OCI-LY3 (cell line): ENCODE measurements at regions not wholly inside any gene's neighbourhood (a gene's known extent, or its start where the extent isn't known, plus 50 kb on each side); places are given as distances from the start of the nearest gene placed in this dataset.

Experiments
- H2AFZ ChIP-seq: fragments of 200-600, 300-600 bp; shearing (Covaris generic); 2 replicates; pipeline ENCODE4 v1.6.0; 2014; ENCODE audit warnings: antibody characterized with exemption, low read depth, low read length
- H3K27ac ChIP-seq: fragments of 200-600, 300-600 bp; sonication (generic); 2 replicates; pipeline ENCODE4 v1.5.1; 2014; ENCODE audit warnings: mild to moderate bottlenecking, low read length, moderate library complexity, mixed read lengths
- H3K27me3 ChIP-seq: fragments of 200-600, 300-600 bp; sonication (generic); 2 replicates; pipeline ENCODE4 v1.6.1; 2014; ENCODE audit warnings: low read depth, low read length, mixed read lengths
- H3K36me3 ChIP-seq: fragments of 200-600, 300-600 bp; sonication (generic); replicated peaks from 2 replicates; pipeline ENCODE3; 2014; ENCODE audit warnings: low read depth, low read length, mixed read lengths
- H3K4me1 ChIP-seq: fragments of 300-600, 200-600 bp; sonication (generic); 2 replicates; pipeline ENCODE4 v1.6.1; 2014; ENCODE audit warnings: low read length, mixed read lengths
- H3K4me2 ChIP-seq: fragments of 200-600, 300-600 bp; sonication (generic); 2 replicates; pipeline ENCODE4 v1.6.1; 2014; ENCODE audit warnings: low read length, mixed read lengths
- H3K4me3 ChIP-seq: fragments of 300-600, 200-600 bp; sonication (generic); 2 replicates; pipeline ENCODE4 v1.5.1; 2014; ENCODE audit warnings: antibody characterized with exemption, mild to moderate bottlenecking, low read length, moderate library complexity
- H3K79me2 ChIP-seq: fragments of 300-600, 200-600 bp; shearing (Covaris generic); 2 replicates; pipeline ENCODE4 v1.6.1; 2014; ENCODE audit warnings: mild to moderate bottlenecking, low read length, mixed read lengths
- H3K9ac ChIP-seq: fragments of 300-600, 200-600 bp; shearing (Covaris generic); 2 replicates; pipeline ENCODE4 v1.6.0; 2014; ENCODE audit warnings: mild to moderate bottlenecking, low read length, moderate library complexity
- H3K9me3 ChIP-seq: fragments of 200-600, 300-600 bp; shearing (Covaris generic); 2 replicates; pipeline ENCODE4 v1.6.1; 2014; ENCODE audit warnings: low read length, mixed read lengths; ENCODE audit not compliant: insufficient read depth
- H4K20me1 ChIP-seq: fragments of 200-600, 300-600 bp; sonication (generic); 2 replicates; pipeline ENCODE4 v1.6.1; 2016; ENCODE audit warnings: low read length, mixed read lengths; ENCODE audit not compliant: insufficient read depth
- EZH2phosphoT487 ChIP-seq: fragments of 200-600 bp; shearing (Covaris generic); IDR thresholded peaks from 2 replicates; pipeline ENCODE4 v1.6.1; 2018; ENCODE audit warnings: antibody characterized with exemption, mixed run types, low read depth
- TF ChIP-seq, protein P1 (sequence below): fragments of 200-600, 300-600 bp; sonication (generic); IDR thresholded peaks from 2 replicates; pipeline ENCODE4 v1.5.1; 2014; ENCODE audit warnings: antibody characterized with exemption, low read length, low read depth

DNA sequence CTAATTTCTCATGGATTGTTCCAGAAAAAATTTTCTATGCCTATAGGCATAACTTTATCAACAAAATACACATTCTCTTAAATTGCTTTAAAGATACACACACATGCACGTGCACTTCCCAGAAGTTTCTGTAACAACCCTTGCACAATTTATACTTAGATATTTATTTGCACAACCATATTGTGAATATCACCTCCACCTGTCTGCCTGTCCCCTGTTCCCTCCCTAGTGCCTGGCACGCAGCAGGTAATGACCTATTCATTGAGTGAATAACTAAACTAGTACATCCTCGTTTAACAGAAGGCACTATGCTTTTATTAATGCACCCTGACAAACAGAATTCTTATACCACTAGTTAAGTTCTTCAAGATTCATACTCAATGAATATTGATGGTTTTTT lies 198.9 kb downstream of the BCAS1 start:
- H3K36me3 ChIP-seq: no peaks in the 10 kb centered on the region
- H3K4me1 ChIP-seq: peaks cover 41% of the 10 kb centered on the region
- no peak overlapping the region for H3K27ac ChIP-seq
- no peaks in the 10 kb centered on the region for H3K27me3 ChIP-seq
- H4K20me1 ChIP-seq: no peaks in the 10 kb centered on the region
- no peak overlapping the region for H3K4me2 ChIP-seq
- H2AFZ ChIP-seq: peak overlapping the region; percentile 84
- H3K9ac ChIP-seq: no peak overlapping the region
- no peak for TF ChIP-seq EZH2phosphoT487
- TF ChIP-seq, protein P1, sequence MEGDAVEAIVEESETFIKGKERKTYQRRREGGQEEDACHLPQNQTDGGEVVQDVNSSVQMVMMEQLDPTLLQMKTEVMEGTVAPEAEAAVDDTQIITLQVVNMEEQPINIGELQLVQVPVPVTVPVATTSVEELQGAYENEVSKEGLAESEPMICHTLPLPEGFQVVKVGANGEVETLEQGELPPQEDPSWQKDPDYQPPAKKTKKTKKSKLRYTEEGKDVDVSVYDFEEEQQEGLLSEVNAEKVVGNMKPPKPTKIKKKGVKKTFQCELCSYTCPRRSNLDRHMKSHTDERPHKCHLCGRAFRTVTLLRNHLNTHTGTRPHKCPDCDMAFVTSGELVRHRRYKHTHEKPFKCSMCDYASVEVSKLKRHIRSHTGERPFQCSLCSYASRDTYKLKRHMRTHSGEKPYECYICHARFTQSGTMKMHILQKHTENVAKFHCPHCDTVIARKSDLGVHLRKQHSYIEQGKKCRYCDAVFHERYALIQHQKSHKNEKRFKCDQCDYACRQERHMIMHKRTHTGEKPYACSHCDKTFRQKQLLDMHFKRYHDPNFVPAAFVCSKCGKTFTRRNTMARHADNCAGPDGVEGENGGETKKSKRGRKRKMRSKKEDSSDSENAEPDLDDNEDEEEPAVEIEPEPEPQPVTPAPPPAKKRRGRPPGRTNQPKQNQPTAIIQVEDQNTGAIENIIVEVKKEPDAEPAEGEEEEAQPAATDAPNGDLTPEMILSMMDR: no peak
- H3K79me2 ChIP-seq: no peaks in the 10 kb centered on the region
- H3K9me3 ChIP-seq: no peaks in the 10 kb centered on the region
- H3K4me3 ChIP-seq: no peak overlapping the region

DNA sequence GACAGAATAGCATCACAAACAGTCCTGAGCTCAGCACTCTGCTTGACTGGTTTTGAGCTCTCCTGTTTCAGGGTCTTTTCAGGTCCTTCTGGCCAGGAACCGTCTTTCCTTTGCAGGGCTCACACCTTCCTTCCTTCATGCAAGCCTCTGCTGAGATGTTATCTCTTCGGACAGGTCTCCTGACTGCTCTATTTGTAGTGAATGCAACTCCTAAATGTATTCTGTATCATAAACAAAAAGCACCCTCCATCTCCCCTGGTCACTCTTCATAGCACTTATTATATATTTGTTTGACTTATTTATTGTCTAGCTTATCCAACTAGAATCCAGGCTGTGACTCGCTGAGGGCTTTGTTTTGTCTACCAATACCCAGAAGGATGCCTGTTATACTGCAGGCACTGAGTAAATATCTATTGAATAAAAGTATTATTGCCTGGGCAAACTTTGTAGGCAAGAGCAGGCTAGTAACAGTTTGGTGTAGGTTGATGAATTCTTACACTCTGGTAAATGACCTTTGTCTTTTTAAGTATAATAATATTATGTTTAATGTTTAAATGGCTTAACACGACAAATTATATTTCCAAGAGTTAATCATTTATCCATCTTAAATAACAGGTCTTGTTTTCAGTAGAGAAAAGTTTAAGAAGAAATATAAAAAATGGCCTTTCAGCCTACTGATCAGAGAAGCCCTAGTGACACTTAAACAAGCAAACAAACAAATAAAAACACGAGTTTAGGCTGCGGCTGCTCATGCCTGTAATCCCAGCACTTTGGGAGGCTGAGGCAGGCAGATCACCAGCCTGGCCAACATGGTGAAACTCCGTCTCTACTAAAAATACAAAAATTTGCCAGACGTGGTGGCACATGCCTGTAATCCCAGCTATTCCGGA lies 199.7 kb downstream of the BCAS1 start:
- Histone ChIP-seq H3K9me3 (no peaks in the 10 kb centered on the region), H3K27ac (no peak overlapping the region), H3K36me3 (no peaks in the 10 kb centered on the region), H3K27me3 (no peaks in the 10 kb centered on the region), H2AFZ (no peak overlapping the region), H3K9ac (no peak overlapping the region), H4K20me1 (no peaks in the 10 kb centered on the region), H3K79me2 (no peaks in the 10 kb centered on the region), H3K4me3 (no peak overlapping the region), H3K4me2 (no peak overlapping the region), H3K4me1 (peaks cover 49% of the 10 kb centered on the region)
- TF ChIP-seq EZH2phosphoT487: no peak
- TF ChIP-seq, protein P1: no peak

DNA sequence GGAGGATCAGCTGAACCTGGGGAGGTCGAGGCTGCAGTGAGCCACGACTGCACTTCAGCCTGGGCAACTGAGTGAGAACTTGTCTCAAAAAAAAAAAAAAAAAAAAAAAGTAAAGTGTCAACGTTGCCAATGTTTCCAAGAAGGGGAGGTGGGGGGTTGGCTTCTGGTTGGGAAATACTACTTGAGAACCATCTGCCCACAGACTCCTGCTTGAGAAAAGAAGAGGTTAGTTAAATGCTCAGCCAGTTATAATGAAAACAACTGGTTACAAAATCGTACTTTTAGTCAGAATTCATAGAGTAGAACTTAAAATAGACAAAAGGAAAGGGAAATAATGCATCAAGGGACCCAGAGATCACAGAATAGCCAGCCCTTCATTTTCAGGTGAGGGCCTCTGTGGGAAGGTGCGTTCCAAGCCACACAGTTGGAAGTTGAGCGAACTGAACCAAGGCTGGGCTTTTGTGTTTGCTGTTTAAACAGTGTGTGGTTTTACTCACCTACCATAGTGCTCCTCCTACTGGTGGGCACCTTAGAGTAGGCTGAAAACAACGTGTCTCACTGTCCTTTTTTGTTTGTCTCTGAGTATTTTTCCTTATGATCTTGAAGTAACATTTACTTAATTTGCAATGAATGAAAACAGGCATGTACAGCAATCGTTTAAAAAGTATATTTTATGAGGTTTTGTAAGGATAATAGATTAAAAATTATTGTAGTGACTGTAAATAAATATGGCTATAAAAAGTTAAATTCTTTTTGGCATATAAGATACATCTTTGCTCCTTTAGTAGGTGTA lies 200.7 kb downstream of the BCAS1 start:
- Histone ChIP-seq H3K79me2 (no peaks in the 10 kb centered on the region), H2AFZ (peak overlapping the region; percentile 96), H4K20me1 (no peaks in the 10 kb centered on the region), H3K4me2 (peak overlapping the region; percentile 75), H3K27ac (peak overlapping the region; percentile 17; the same call in 1 of the 2 replicates), H3K36me3 (no peaks in the 10 kb centered on the region), H3K9me3 (no peaks in the 10 kb centered on the region), H3K4me3 (peak overlapping the region; percentile 52), H3K9ac (0 out of 2 replicates have a peak overlapping the region, but pooled peaks have one; percentile 6), H3K4me1 (peaks cover 55% of the 10 kb centered on the region), H3K27me3 (no peaks in the 10 kb centered on the region)
- no peak for TF ChIP-seq EZH2phosphoT487
- TF ChIP-seq, protein P1: peak; percentile 99

DNA sequence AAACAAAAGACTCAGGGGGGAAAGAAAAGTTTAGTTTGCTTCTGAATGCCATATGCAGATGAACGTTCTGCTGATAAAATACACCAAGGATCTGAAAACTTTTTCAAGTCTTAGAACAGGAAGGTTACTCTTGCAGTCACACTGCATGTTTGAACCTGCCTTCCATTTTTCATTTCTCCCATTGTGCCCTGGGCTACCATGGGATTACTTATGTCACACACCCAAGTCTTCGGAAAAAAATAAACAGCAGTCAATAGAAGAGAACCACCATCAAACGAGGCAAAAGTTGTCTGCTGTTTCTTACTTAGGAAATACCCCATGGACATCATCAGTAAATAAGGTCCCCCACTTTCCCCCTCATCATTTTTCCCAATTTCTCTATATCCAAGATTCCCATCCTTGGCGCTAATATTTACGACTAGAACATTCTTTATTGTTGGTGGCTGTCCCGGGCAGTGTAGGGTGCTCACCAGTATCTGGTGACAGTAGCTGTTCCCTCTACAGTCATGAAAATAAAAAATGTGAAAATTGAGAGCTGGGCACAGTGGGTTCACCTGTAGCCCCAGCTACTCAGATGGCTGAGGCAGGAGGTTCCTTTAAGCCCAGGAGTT lies 202.5 kb downstream of the BCAS1 start:
- Histone ChIP-seq H3K4me2 (peak overlapping the region; percentile 52), H3K36me3 (no peaks in the 10 kb centered on the region), H3K27ac (peak overlapping the region; percentile 47), H3K4me3 (peak overlapping the region; percentile 27), H3K79me2 (no peaks in the 10 kb centered on the region), H3K9ac (peak overlapping the region; percentile 39), H4K20me1 (no peaks in the 10 kb centered on the region), H3K9me3 (no peaks in the 10 kb centered on the region), H3K27me3 (no peaks in the 10 kb centered on the region), H3K4me1 (peaks cover 50% of the 10 kb centered on the region), H2AFZ (peak overlapping the region; percentile 93)
- no peak for TF ChIP-seq EZH2phosphoT487
- TF ChIP-seq, protein P1: no peak
